IMR-90 (cell line): ENCODE measurements at regions not wholly inside any gene's neighbourhood (a gene's known extent, or its start where the extent isn't known, plus 50 kb on each side); places are given as distances from the start of the nearest gene placed in this dataset.

Experiments used
- ATAC-seq: fragments of 200-7000 bp; cut with Tn5 transposase; 2 replicates; pipeline ENCODE4 v1.9.1; 2020; ENCODE audit warnings: low read depth, mild to moderate bottlenecking, moderate library complexity
- BruUV-seq: library from RNA; stranded (reverse); fragments of 400-500 nt; replicated peaks from 2 replicates; lab custom pipeline; 2021; lab: Mats Ljungman, UMichigan
- CTCF ChIA-PET: fragments of 300-600 bp; formaldehyde crosslinking; extraction: SDS; loops from one replicate; lab custom pipeline; 2021; ENCODE audit warnings: antibody characterized with exemption; lab: Yijun Ruan, JAX
- POLR2A ChIA-PET: fragments of 300-600 bp; sonication (Branson Sonifier 250); formaldehyde crosslinking; loops from one replicate; lab custom pipeline; 2022; ENCODE audit warnings: antibody characterized with exemption; ENCODE audit not compliant: unreplicated experiment; lab: Charles Lee
- DNase-seq: peaks from one replicate; pipeline ENCODE4 v3.0.0; 2013
- H2AFZ ChIP-seq: replicated peaks from 2 replicates; pipeline ENCODE3; 2013; ENCODE audit warnings: low read length, mild to moderate bottlenecking; ENCODE audit not compliant: poor library complexity
- H2AK5ac ChIP-seq: 2 replicates; pipeline ENCODE4 v1.6.1; 2013; ENCODE audit warnings: low read depth, low read length, inconsistent platforms
- H2AK9ac ChIP-seq: replicated peaks from 2 replicates; pipeline ENCODE3; 2013; ENCODE audit warnings: mild to moderate bottlenecking, low read depth, low read length, moderate library complexity; ENCODE audit not compliant: poor library complexity
- H2BK120ac ChIP-seq: 2 replicates; pipeline ENCODE4 v1.6.1; 2013; ENCODE audit warnings: low read depth, low read length, inconsistent platforms
- H2BK15ac ChIP-seq: 3 replicates; pipeline ENCODE4 v1.6.1; 2013; ENCODE audit warnings: low read depth, low read length, inconsistent platforms
- H2BK20ac ChIP-seq: 2 replicates; pipeline ENCODE4 v1.6.1; 2013; ENCODE audit warnings: low read depth, mild to moderate bottlenecking, inconsistent platforms, low read length, moderate library complexity
- H2BK5ac ChIP-seq: 2 replicates; pipeline ENCODE4 v1.6.1; 2013; ENCODE audit warnings: mild to moderate bottlenecking, low read depth, low read length, inconsistent platforms; ENCODE audit not compliant: poor library complexity, severe bottlenecking
- H3K14ac ChIP-seq: replicated peaks from 2 replicates; pipeline ENCODE4 v1.6.1; 2013; ENCODE audit warnings: low read depth, low read length, inconsistent platforms
- H3K18ac ChIP-seq: 2 replicates; pipeline ENCODE4 v1.6.1; 2013; ENCODE audit warnings: low read depth, low read length, control low read depth
- H3K23ac ChIP-seq: 2 replicates; pipeline ENCODE4 v1.6.1; 2013; ENCODE audit warnings: low read depth, low read length, inconsistent platforms
- H3K27ac ChIP-seq: 2 replicates; pipeline ENCODE4 v1.5.1; 2013; ENCODE audit warnings: mild to moderate bottlenecking, control low read depth, low read length; ENCODE audit not compliant: insufficient read depth
- H3K27me3 ChIP-seq: 2 replicates; pipeline ENCODE4 v1.6.1; 2013; ENCODE audit warnings: low read length; ENCODE audit not compliant: control insufficient read depth, insufficient read depth
- H3K36me3 ChIP-seq: 2 replicates; pipeline ENCODE4 v1.6.1; 2013; ENCODE audit warnings: low read length, mixed read lengths; ENCODE audit not compliant: control insufficient read depth, insufficient read depth
- H3K4ac ChIP-seq: 2 replicates; pipeline ENCODE4 v1.6.1; 2013; ENCODE audit warnings: low read depth, low read length, inconsistent platforms
- H3K4me1 ChIP-seq: 2 replicates; pipeline ENCODE4 v1.6.1; 2013; ENCODE audit warnings: low read length, mixed read lengths; ENCODE audit not compliant: control insufficient read depth, insufficient read depth
- H3K4me2 ChIP-seq: 2 replicates; pipeline ENCODE4 v1.6.1; 2013; ENCODE audit warnings: low read depth, mild to moderate bottlenecking, control low read depth, low read length, moderate library complexity
- H3K4me3 ChIP-seq: 2 replicates; pipeline ENCODE4 v1.5.1; 2013; ENCODE audit warnings: low read depth, mild to moderate bottlenecking, control low read depth, low read length, moderate library complexity; ENCODE audit not compliant: insufficient read depth
- H3K56ac ChIP-seq: 2 replicates; pipeline ENCODE4 v1.6.1; 2013; ENCODE audit warnings: low read length, inconsistent platforms; ENCODE audit not compliant: insufficient read depth; ENCODE audit errors: extremely low read depth
- H3K79me1 ChIP-seq, 2 experiments: 2 replicates each; pipeline ENCODE4 v1.6.1; 2013; ENCODE audit warnings: low read length in 2 of 2, inconsistent platforms in 1 of 2, low read depth in 1 of 2
- H3K9ac ChIP-seq: 2 replicates; pipeline ENCODE4 v1.6.1; 2013; ENCODE audit warnings: low read depth, low read length, control low read depth
- H3K9me1 ChIP-seq: 2 replicates; pipeline ENCODE4 v1.6.1; 2013; ENCODE audit warnings: low read length, inconsistent platforms; ENCODE audit not compliant: insufficient read depth
- H3K9me3 ChIP-seq: 2 replicates; pipeline ENCODE4 v1.6.1; 2013; ENCODE audit warnings: low read length; ENCODE audit not compliant: control insufficient read depth, insufficient read depth
- H4K20me1 ChIP-seq: 2 replicates; pipeline ENCODE4 v1.6.1; 2013; ENCODE audit warnings: low read length, inconsistent platforms; ENCODE audit not compliant: insufficient read depth
- H4K5ac ChIP-seq: 2 replicates; pipeline ENCODE4 v1.6.1; 2013; ENCODE audit warnings: mild to moderate bottlenecking, low read depth, low read length, control low read depth
- H4K8ac ChIP-seq, 2 experiments: 2 replicates each; pipeline ENCODE4 v1.6.1; 2013; ENCODE audit warnings: low read depth in 2 of 2, low read length in 2 of 2, control low read depth in 1 of 2, inconsistent platforms in 1 of 2
- H4K91ac ChIP-seq: 2 replicates; pipeline ENCODE4 v1.6.1; 2013; ENCODE audit warnings: low read depth, low read length, inconsistent platforms; ENCODE audit not compliant: insufficient read depth
- MAFK ChIP-seq: IDR thresholded peaks from 2 replicates; pipeline ENCODE4 v1.6.1; 2012; ENCODE audit warnings: low read depth, low read length, improper control_type of control experiment
- dilution Hi-C: fragments of 300-500 bp; cut with HindIII; formaldehyde crosslinking; loops from one replicate; pipeline ENCODE4 v1.14.3; 2018; ENCODE audit warnings: low sequenced_read_pairs; ENCODE audit not compliant: unreplicated experiment
- in situ Hi-C: fragments of 300-500 bp; cut with MboI; formaldehyde crosslinking; loops from 3 replicates; pipeline ENCODE4 v1.14.3; 2019; ENCODE audit warnings: low sequenced_read_pairs, inconsistent platforms, mixed read lengths
- intact Hi-C: fragments of 100-400 bp; cut with micrococcal nuclease; formaldehyde crosslinking; loops from 2 replicates; pipeline ENCODE4 v1.10.0; 2022
- TF ChIP-seq, protein P1 (sequence below): fragments of 150-350 bp; IDR thresholded peaks from 2 replicates; pipeline ENCODE4 v1.6.1; 2016; ENCODE audit warnings: low read depth, mild to moderate bottlenecking, low read length, moderate library complexity, borderline replicate concordance

- Histone ChIP-seq H2BK20ac (peak overlapping the region; percentile 72), H3K18ac (peak overlapping the region; percentile 87; the same call in 1 of the 2 replicates), H3K4me1 (peaks cover 6% of the 10 kb centered on the region; the same call in 1 of the 2 replicates), H3K9me1 (no peaks in the 10 kb centered on the region), H2AK9ac (no peak overlapping the region), H3K23ac (no peak overlapping the region), H3K27ac (no peak overlapping the region), H3K4me3 (no peak overlapping the region), H3K36me3 (no peaks in the 10 kb centered on the region), H4K91ac (peak overlapping the region; percentile 59; the same call in 1 of the 2 replicates), H2BK15ac (peak overlapping the region; percentile 22; the same call in 1 of the 3 replicates), H4K20me1 (no peaks in the 10 kb centered on the region), H3K79me1 (no peaks in the 10 kb centered on the region), H3K27me3 (no peaks in the 10 kb centered on the region), H3K9me3 (no peaks in the 10 kb centered on the region), H3K56ac (no peak overlapping the region), H4K5ac (peak overlapping the region; percentile 42; the same call in 1 of the 2 replicates), H3K9ac (no peak overlapping the region), H2AFZ (no peak overlapping the region), H3K4ac (no peak overlapping the region), H3K4me2 (no peak overlapping the region), H2BK5ac (no peak overlapping the region), H2AK5ac (no peak overlapping the region), H3K14ac (peak overlapping the region; percentile 44; the same call in 1 of the 2 replicates), H2BK120ac (no peak overlapping the region), H4K8ac (peak overlapping the region in 1 of 2 experiments; percentile 59; a peak in 1 of 4 replicates)
- intact Hi-C loops, result loop anchor here (5.0 kb wide), 1 partner anchor 32 kb away; no protein-coding TSS in a partner anchor
- BruUV-seq, result no TSS peak
- POLR2A ChIA-PET, result no interaction called here
- TF ChIP-seq, protein P1, sequence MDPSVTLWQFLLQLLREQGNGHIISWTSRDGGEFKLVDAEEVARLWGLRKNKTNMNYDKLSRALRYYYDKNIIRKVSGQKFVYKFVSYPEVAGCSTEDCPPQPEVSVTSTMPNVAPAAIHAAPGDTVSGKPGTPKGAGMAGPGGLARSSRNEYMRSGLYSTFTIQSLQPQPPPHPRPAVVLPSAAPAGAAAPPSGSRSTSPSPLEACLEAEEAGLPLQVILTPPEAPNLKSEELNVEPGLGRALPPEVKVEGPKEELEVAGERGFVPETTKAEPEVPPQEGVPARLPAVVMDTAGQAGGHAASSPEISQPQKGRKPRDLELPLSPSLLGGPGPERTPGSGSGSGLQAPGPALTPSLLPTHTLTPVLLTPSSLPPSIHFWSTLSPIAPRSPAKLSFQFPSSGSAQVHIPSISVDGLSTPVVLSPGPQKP, result no peak
- TF ChIP-seq MAFK, result peak; percentile 92
- CTCF ChIA-PET, result no interaction called here
- ATAC-seq (no peak), DNase-seq (peak; percentile 6)
- in situ Hi-C loops, result no loop called here
- dilution Hi-C loops, result no loop called here
These were observed 506.9 kb upstream of the NECTIN3 start for GRCh38 chr3:110564674-110565073.
